ENCODE measurements at regions not wholly inside any gene's neighbourhood (a gene's known extent, or its start where the extent isn't known, plus 50 kb on each side); places are given as distances from the start of the nearest gene placed in this dataset.
A peak's percentile ranks its signal among the peaks of the same experiment; 100 is the strongest.

DNA sequence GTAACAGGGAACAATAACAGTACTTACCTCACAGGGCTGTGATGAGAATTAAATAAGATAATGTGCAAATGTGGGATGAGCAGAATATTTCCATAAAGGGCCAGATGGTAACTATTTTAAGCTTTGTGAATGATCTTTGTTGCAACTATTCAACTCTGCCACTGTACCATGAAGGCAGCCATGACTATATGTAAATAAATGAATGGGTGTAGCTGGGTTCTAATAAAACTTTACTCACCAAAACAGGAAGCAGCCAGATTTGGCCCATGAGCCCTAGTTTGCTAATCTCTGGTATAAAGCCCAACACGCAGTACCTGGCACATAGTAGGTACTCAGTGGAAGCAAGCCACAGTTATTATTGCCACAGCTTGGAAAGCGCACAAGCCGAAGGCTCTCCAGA, 362.7 kb upstream of the PROK2 start (continued):
- TF ChIP-seq ZNF462 (CRISPR knock-in tag; IDR thresholded peaks at IDR 0.05) (no peak), POLR2AphosphoS5 (IDR thresholded peaks at IDR 0.05; ENCODE audit: low read depth) (no peak), JUNB (IDR thresholded peaks at IDR 0.05; ENCODE audit: unreplicated experiment) (no peak), ZNF331 (CRISPR knock-in tag; IDR thresholded peaks at IDR 0.05; ENCODE audit: low read depth) (no peak)
- TF ChIP-seq, protein P1, sequence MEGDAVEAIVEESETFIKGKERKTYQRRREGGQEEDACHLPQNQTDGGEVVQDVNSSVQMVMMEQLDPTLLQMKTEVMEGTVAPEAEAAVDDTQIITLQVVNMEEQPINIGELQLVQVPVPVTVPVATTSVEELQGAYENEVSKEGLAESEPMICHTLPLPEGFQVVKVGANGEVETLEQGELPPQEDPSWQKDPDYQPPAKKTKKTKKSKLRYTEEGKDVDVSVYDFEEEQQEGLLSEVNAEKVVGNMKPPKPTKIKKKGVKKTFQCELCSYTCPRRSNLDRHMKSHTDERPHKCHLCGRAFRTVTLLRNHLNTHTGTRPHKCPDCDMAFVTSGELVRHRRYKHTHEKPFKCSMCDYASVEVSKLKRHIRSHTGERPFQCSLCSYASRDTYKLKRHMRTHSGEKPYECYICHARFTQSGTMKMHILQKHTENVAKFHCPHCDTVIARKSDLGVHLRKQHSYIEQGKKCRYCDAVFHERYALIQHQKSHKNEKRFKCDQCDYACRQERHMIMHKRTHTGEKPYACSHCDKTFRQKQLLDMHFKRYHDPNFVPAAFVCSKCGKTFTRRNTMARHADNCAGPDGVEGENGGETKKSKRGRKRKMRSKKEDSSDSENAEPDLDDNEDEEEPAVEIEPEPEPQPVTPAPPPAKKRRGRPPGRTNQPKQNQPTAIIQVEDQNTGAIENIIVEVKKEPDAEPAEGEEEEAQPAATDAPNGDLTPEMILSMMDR (conservative IDR thresholded peaks at IDR 0.05; ENCODE audit: low read depth in 2 of 2): no peak

DNA sequence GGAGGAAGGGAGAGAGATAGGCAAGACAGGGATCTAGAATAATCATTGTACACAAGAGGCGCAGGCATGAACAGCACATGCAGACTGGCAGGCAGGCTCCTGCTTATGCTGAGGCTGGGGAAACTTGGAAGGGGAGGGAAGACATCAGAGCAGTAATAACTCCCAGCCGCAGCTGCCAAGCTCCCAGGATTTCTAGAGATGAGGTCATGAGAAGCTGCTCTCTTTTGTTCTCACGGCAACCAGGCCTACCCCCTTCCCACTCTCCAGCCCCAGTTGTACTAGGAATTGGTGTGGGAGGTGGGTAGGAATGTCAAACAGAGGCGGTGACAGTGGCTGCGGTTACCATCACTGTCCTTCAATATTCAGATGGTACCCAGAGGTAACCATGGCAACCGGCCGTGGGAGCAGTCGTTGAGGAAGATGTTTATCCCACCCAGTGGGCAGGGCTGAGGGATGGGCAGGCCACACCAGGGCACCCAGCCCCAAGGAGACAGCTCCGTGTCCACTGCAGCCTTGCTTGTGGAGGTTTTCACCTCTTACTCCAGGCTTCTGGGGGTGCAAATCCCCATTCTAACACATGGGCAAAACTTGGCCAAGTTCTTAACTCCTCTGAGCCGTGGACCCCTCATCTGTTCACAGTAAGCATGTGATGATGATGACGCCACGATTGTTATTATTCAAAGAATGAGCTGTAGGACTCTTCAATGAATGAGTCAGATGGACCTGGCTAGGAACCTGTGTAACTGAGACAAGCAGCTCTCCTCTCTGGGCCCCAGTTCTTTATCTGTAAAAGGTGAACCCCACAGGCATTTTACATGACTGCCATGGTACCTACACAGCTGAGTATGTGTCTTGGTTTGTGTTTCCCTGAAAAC, 360.8 kb upstream of the PROK2 start:
- Mint-ChIP-seq H3K4me1 (no peaks in the 10 kb centered on the region; the same call in 2 of the 3 replicates), H3K9me3 (peaks cover 4% of the 10 kb centered on the region; the same call in 1 of the 3 replicates), H3K27me3 (ENCODE audit: insufficient read depth, low read depth, poor library complexity) (peaks cover 1% of the 10 kb centered on the region), H3K27ac (no peak overlapping the region), H3K4me3 (no peak overlapping the region), H3K36me3 (ENCODE audit: low read depth) (no peaks in the 10 kb centered on the region; the same call in 2 of the 3 replicates)
- Histone ChIP-seq H3K4me3 (no peak overlapping the region), H3F3A (replicated peaks; ENCODE audit: low read depth) (no peaks in the 10 kb centered on the region), H3K9me2 (ENCODE audit: insufficient read depth) (no peaks in the 10 kb centered on the region), H3K27ac (ENCODE audit: low read depth) (no peak overlapping the region), H3K4me2 (no peak overlapping the region), H3K27me3 (ENCODE audit: insufficient read depth) (no peaks in the 10 kb centered on the region), H3K4me1 (ENCODE audit: insufficient read depth) (no peaks in the 10 kb centered on the region), H2AFZ (no peak overlapping the region), H3K36me3 (ENCODE audit: insufficient read depth) (no peaks in the 10 kb centered on the region), H3K79me2 (replicated peaks; ENCODE audit: insufficient read depth) (no peaks in the 10 kb centered on the region), H4K20me1 (replicated peaks; ENCODE audit: insufficient read depth) (no peaks in the 10 kb centered on the region)
- DNase-seq (ENCODE audit: low spot score) (peak; percentile 18), ATAC-seq (no peak)
- TF ChIP-seq EZH2 (IDR thresholded peaks at IDR 0.05; ENCODE audit: low read depth, unreplicated experiment): no peak
- TF ChIP-seq ZNF331 (CRISPR knock-in tag; IDR thresholded peaks at IDR 0.05; ENCODE audit: low read depth): no peak
- TF ChIP-seq CREB1 (CRISPR knock-in tag; IDR thresholded peaks at IDR 0.05; ENCODE audit: low read depth): no peak
- no peak for TF ChIP-seq EZH2phosphoT487 (IDR thresholded peaks at IDR 0.05; ENCODE audit: unreplicated experiment)
- TF ChIP-seq STAT1 (IDR thresholded peaks at IDR 0.05; ENCODE audit: unreplicated experiment): no peak
- no peak for TF ChIP-seq POLR2AphosphoS5 (IDR thresholded peaks at IDR 0.05; ENCODE audit: low read depth)
- no peak for TF ChIP-seq NANOG (IDR thresholded peaks at IDR 0.05; ENCODE audit: borderline replicate concordance)
- TF ChIP-seq, protein P2, sequence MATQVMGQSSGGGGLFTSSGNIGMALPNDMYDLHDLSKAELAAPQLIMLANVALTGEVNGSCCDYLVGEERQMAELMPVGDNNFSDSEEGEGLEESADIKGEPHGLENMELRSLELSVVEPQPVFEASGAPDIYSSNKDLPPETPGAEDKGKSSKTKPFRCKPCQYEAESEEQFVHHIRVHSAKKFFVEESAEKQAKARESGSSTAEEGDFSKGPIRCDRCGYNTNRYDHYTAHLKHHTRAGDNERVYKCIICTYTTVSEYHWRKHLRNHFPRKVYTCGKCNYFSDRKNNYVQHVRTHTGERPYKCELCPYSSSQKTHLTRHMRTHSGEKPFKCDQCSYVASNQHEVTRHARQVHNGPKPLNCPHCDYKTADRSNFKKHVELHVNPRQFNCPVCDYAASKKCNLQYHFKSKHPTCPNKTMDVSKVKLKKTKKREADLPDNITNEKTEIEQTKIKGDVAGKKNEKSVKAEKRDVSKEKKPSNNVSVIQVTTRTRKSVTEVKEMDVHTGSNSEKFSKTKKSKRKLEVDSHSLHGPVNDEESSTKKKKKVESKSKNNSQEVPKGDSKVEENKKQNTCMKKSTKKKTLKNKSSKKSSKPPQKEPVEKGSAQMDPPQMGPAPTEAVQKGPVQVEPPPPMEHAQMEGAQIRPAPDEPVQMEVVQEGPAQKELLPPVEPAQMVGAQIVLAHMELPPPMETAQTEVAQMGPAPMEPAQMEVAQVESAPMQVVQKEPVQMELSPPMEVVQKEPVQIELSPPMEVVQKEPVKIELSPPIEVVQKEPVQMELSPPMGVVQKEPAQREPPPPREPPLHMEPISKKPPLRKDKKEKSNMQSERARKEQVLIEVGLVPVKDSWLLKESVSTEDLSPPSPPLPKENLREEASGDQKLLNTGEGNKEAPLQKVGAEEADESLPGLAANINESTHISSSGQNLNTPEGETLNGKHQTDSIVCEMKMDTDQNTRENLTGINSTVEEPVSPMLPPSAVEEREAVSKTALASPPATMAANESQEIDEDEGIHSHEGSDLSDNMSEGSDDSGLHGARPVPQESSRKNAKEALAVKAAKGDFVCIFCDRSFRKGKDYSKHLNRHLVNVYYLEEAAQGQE (IDR thresholded peaks at IDR 0.05; ENCODE audit: unreplicated experiment): no peak
